ENCODE measurements at regions not wholly inside any gene's neighbourhood (a gene's known extent, or its start where the extent isn't known, plus 50 kb on each side); places are given as distances from the start of the nearest gene placed in this dataset.

DNA sequence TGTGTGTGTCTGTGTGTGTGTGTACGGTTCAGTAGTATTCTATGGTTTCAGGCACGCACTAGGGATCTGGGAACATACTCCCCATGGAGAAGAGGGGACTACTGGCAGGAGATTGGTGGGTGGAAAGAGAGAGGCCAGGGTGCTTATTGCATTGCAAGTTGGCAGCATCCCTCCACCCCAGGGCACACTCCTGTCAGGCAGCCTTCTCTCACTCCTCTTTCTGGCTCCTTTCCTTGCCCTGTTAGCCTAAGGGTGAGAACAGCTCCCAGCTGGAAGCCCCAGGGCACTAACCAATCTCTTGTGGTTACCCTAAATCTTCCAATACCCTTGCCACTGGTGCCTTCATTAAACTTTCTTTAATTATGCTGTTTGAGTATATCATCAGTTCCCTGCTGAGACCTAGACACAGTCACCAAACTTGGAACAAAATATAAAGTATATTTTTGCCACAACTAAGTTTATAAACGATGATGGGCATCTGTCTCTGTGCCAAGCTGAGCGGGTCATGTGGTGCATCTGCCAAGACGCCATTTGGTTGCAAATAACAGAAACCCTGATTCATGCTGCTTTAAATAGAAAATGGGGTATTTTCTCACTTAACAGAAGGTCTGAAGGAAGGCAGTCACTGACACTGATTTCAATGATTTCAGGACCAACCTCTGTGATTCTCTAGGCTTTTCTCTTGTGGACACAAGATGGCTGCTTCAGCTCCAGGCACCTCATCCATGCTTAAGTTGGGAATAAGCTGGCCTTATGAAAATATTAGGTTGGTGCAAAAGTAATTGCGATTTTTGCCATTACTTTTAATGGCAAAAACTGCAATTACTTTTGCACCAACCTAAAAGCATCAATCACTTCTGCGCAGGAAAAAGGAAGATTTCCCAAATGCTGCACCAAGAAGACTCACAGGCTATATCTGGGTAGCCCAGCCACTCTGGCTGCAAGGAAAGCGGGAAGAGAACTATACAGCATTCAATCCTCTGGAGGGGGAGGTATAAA is 476.9 kb upstream of the PROK2 start:
- ATAC-seq: no peak
- TF ChIP-seq RAD21 (conservative IDR thresholded peaks at IDR 0.05 in 1 of 2, IDR thresholded peaks at IDR 0.05 in 1 of 2): no peak
- TF ChIP-seq POLR2A (IDR thresholded peaks at IDR 0.05; ENCODE audit: low read length): no peak
- TF ChIP-seq HOXB5 (CRISPR knock-in tag; IDR thresholded peaks at IDR 0.05): no peak
- TF ChIP-seq FOXS1 (CRISPR knock-in tag; IDR thresholded peaks at IDR 0.05): no peak
- TF ChIP-seq, protein P1, sequence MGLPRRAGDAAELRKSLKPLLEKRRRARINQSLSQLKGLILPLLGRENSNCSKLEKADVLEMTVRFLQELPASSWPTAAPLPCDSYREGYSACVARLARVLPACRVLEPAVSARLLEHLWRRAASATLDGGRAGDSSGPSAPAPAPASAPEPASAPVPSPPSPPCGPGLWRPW (IDR thresholded peaks at IDR 0.05): no peak
- TF ChIP-seq ZC3H11A (IDR thresholded peaks at IDR 0.05): no peak
- TF ChIP-seq KDM5A (IDR thresholded peaks at IDR 0.05): no peak
- no peak for TF ChIP-seq JUNB (IDR thresholded peaks at IDR 0.05)
- no peak for TF ChIP-seq SREBF2 (IDR thresholded peaks at IDR 0.05)
- no peak for TF ChIP-seq CEBPB (IDR thresholded peaks at IDR 0.05)
- no peak for TF ChIP-seq RARB (CRISPR knock-in tag; IDR thresholded peaks at IDR 0.05)
- TF ChIP-seq, protein P2, sequence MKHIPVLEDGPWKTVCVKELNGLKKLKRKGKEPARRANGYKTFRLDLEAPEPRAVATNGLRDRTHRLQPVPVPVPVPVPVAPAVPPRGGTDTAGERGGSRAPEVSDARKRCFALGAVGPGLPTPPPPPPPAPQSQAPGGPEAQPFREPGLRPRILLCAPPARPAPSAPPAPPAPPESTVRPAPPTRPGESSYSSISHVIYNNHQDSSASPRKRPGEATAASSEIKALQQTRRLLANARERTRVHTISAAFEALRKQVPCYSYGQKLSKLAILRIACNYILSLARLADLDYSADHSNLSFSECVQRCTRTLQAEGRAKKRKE (CRISPR knock-in tag; IDR thresholded peaks at IDR 0.05; ENCODE audit: low read depth): no peak
- TF ChIP-seq CHD4 (IDR thresholded peaks at IDR 0.05; ENCODE audit: borderline replicate concordance): no peak
- WGBS (ENCODE audit: missing lambda C conversion rate): 27% methylated on average over 8 of the region's 8 CpGs
- FAIRE-seq: no peak
- CTCF ChIA-PET: no interaction called here
- Histone ChIP-seq H3K27ac (no peak overlapping the region), H3K4me1 (no peaks in the 10 kb centered on the region), H3K4me2 (no peak overlapping the region), H3K4me3 (no peak overlapping the region), H3K9me3 (no peaks in the 10 kb centered on the region)
- POLR2A ChIA-PET: no interaction called here
- no peak for DNase-seq (ENCODE audit: low read depth in 1 of 2, low spot score in 1 of 2)

DNA sequence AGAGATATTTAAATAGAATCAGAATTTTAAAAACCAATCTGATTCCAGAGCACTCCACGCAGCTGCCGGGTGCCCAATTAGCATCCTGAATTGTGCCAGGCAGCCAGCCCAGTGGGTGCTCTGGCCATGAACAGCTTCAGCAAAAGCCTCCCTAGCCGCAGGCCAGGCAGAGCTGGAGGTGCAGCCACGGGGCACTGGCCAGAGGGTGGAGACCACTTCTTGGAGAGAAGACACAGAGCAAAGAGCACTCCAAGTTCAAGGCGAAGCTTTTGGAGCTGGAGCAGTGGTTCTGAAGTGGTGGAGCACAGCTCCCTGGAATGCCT is 475.6 kb upstream of the PROK2 start:
- FAIRE-seq (no peak), DNase-seq (ENCODE audit: low read depth in 1 of 2, low spot score in 1 of 2) (no peak), ATAC-seq (no peak; a peak in 1 of 6 replicates)
- 40% methylated on average over 3 of the region's 5 CpGs for WGBS (ENCODE audit: missing lambda C conversion rate)
- Histone ChIP-seq H3K4me1 (no peaks in the 10 kb centered on the region), H3K4me3 (no peak overlapping the region), H3K27ac (no peak overlapping the region), H3K4me2 (no peak overlapping the region), H3K9me3 (no peaks in the 10 kb centered on the region)
- ChIA-PET POLR2A (no interaction called here), CTCF (interaction anchor here (2.1 kb wide), 1 partner anchor 10 kb away, joined by 7 read pairs; no protein-coding TSS in a partner anchor)
- TF ChIP-seq POLR2AphosphoS2 (conservative IDR thresholded peaks at IDR 0.05; ENCODE audit: low read length): no peak
- TF ChIP-seq FOSL2 (IDR thresholded peaks at IDR 0.05): no peak
- TF ChIP-seq FOSL2 (CRISPR knock-in tag; IDR thresholded peaks at IDR 0.05): no peak
- TF ChIP-seq EP300 (IDR thresholded peaks at IDR 0.05): no peak
- no peak for TF ChIP-seq SREBF2 (IDR thresholded peaks at IDR 0.05)
- TF ChIP-seq, protein P3, sequence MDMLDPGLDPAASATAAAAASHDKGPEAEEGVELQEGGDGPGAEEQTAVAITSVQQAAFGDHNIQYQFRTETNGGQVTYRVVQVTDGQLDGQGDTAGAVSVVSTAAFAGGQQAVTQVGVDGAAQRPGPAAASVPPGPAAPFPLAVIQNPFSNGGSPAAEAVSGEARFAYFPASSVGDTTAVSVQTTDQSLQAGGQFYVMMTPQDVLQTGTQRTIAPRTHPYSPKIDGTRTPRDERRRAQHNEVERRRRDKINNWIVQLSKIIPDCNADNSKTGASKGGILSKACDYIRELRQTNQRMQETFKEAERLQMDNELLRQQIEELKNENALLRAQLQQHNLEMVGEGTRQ (IDR thresholded peaks at IDR 0.05): no peak
- TF ChIP-seq FOSB (CRISPR knock-in tag; IDR thresholded peaks at IDR 0.05): no peak
- TF ChIP-seq, protein P1 (IDR thresholded peaks at IDR 0.05): no peak
- TF ChIP-seq NFE2L2 (conservative IDR thresholded peaks at IDR 0.05; ENCODE audit: low read length): no peak
- TF ChIP-seq, protein P4, sequence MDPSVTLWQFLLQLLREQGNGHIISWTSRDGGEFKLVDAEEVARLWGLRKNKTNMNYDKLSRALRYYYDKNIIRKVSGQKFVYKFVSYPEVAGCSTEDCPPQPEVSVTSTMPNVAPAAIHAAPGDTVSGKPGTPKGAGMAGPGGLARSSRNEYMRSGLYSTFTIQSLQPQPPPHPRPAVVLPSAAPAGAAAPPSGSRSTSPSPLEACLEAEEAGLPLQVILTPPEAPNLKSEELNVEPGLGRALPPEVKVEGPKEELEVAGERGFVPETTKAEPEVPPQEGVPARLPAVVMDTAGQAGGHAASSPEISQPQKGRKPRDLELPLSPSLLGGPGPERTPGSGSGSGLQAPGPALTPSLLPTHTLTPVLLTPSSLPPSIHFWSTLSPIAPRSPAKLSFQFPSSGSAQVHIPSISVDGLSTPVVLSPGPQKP (IDR thresholded peaks at IDR 0.05; ENCODE audit: low read depth, low read length): no peak
- no peak for TF ChIP-seq CHD2 (IDR thresholded peaks at IDR 0.05; ENCODE audit: low read length, partially characterized antibody)
- TF ChIP-seq, protein P2 (CRISPR knock-in tag; IDR thresholded peaks at IDR 0.05; ENCODE audit: low read depth): no peak
- TF ChIP-seq ZFP36 (IDR thresholded peaks at IDR 0.05; ENCODE audit: borderline replicate concordance, partially characterized antibody): no peak
- TF ChIP-seq CEBPB (IDR thresholded peaks at IDR 0.05): no peak
- TF ChIP-seq ZNF302 (CRISPR knock-in tag; IDR thresholded peaks at IDR 0.05): no peak
- TF ChIP-seq, protein P5, sequence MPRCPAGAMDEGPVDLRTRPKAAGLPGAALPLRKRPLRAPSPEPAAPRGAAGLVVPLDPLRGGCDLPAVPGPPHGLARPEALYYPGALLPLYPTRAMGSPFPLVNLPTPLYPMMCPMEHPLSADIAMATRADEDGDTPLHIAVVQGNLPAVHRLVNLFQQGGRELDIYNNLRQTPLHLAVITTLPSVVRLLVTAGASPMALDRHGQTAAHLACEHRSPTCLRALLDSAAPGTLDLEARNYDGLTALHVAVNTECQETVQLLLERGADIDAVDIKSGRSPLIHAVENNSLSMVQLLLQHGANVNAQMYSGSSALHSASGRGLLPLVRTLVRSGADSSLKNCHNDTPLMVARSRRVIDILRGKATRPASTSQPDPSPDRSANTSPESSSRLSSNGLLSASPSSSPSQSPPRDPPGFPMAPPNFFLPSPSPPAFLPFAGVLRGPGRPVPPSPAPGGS (IDR thresholded peaks at IDR 0.05): no peak
- no peak for TF ChIP-seq MYC (IDR thresholded peaks at IDR 0.05; ENCODE audit: borderline replicate concordance, low read length)
- TF ChIP-seq HOXB5 (CRISPR knock-in tag; IDR thresholded peaks at IDR 0.05): no peak
- TF ChIP-seq NR3C1 (IDR thresholded peaks at IDR 0.05): no peak
